ENCODE measurements at regions not wholly inside any gene's neighbourhood (a gene's known extent, or its start where the extent isn't known, plus 50 kb on each side); places are given as distances from the start of the nearest gene placed in this dataset.

DNA sequence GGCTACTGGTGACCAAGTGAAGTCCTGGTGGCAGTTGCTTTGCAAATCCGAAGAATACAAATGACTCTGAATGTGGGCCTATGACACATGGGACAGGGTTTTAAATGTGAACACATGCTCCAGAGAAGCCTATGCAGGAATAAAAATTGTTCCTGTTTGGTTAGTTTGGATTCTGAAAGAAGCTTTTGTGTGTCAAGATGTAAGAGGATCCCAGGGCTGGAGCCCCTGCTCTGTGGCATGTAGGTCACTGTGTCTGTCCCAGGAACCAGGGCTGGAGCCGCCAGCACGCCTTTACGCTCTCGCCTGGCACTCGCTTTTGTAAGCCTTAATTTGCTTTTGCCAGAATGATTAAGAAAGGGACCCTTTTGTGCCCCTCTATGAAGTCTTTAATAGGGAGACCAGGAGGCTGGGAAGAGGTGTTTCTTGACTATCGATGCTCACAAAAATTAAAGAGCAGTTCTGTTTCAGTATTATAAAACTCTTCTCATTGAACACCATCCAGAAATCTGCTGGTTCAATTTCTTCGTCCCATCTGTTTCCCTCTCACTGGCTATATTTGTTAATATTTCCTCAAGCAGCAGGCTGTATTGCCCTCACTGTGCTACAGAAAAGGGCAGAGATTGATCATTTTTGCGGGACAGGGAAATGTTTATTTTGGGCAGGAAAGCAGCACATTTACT is 532.7 kb upstream of the POU3F3 start:
- Histone ChIP-seq H3K4me3 (no peak overlapping the region), H3K27me3 (ENCODE audit: insufficient read depth in 3 of 3, low read length in 2 of 3) (peaks cover 0 to 7% (median 1%) of the 10 kb centered on the region in 3 donors), H3K27ac (no peak overlapping the region), H3K4me1 (no peaks in the 10 kb centered on the region), H3K36me3 (ENCODE audit: insufficient read depth in 1 of 2, low read depth in 1 of 2) (no peaks in the 10 kb centered on the region), H3K9me3 (no peaks in the 10 kb centered on the region)
- TF ChIP-seq, protein P1, sequence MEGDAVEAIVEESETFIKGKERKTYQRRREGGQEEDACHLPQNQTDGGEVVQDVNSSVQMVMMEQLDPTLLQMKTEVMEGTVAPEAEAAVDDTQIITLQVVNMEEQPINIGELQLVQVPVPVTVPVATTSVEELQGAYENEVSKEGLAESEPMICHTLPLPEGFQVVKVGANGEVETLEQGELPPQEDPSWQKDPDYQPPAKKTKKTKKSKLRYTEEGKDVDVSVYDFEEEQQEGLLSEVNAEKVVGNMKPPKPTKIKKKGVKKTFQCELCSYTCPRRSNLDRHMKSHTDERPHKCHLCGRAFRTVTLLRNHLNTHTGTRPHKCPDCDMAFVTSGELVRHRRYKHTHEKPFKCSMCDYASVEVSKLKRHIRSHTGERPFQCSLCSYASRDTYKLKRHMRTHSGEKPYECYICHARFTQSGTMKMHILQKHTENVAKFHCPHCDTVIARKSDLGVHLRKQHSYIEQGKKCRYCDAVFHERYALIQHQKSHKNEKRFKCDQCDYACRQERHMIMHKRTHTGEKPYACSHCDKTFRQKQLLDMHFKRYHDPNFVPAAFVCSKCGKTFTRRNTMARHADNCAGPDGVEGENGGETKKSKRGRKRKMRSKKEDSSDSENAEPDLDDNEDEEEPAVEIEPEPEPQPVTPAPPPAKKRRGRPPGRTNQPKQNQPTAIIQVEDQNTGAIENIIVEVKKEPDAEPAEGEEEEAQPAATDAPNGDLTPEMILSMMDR (IDR thresholded peaks at IDR 0.05): no peak
- intact Hi-C loops (cut with DNase I): no loop called here
- no peak for ATAC-seq
- WGBS, 3 donors: 43 to 50% (median 43%) methylated on average over 9 of the region's 9 CpGs
- DNase-seq: no peak

DNA sequence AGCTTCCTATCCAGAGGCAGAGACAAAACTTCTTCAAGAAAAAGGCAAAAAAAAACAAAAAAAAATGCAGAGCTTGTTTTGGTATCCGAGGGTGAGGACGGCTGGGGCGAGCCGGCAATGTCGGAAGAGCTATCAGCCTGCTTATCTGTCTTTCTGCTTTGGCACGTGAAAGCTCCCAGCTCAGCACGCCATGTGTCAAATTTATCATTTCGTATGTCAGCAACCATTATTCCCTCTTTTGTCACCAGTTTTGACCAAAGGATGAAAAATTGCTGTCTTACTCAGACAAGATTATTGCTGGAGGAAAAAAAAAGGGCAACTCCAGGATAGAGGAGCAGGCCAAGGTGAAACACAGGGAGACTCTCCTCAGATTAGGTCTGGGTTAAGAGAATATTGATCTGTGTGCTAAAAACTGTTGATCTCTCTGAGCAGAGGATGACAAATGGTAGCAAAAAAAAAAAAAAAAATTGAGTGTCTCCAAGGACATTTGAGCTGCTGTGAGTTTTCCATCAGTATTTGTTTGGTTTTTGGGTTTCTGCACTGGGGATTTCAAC is 532.0 kb upstream of the POU3F3 start:
- Histone ChIP-seq H3K4me3 (no peak overlapping the region), H3K4me1 (no peaks in the 10 kb centered on the region), H3K9me3 (no peaks in the 10 kb centered on the region), H3K36me3 (ENCODE audit: insufficient read depth in 1 of 2, low read depth in 1 of 2) (no peaks in the 10 kb centered on the region), H3K27ac (no peak overlapping the region), H3K27me3 (ENCODE audit: insufficient read depth in 3 of 3, low read length in 2 of 3) (peaks cover 0 to 7% (median 2%) of the 10 kb centered on the region in 3 donors)
- DNase-seq (no peak), ATAC-seq (no peak)
- WGBS, 3 donors: 30 to 38% (median 34%) methylated on average over 8 of the region's 8 CpGs
- intact Hi-C loops (cut with DNase I): no loop called here
- TF ChIP-seq, protein P1 (IDR thresholded peaks at IDR 0.05): no peak

DNA sequence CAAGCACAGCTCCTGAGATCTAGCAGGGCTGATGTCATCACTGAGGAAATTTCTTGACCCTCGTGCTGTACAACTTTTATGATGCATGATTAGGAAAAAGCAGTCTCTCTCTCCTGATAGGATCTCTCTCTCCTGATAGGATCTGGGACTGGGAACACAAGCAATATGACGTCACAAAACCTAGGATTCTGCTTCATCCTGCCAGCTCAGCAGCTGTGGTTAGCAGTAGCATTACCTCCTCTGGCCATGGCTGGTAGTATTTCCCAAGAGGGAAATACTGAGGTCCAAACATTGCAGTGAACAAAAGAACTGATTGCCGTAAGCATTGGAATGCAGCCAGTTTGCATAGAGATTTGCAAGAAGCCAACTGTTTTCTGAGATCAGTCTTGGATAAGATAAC is 521.2 kb upstream of the POU3F3 start:
- no peaks in the 10 kb centered on the region for H3K36me3 ChIP-seq (ENCODE audit: insufficient read depth in 1 of 2, low read depth in 1 of 2)
- no peaks in the 10 kb centered on the region for H3K4me1 ChIP-seq
- ATAC-seq: no peak
- no peak for DNase-seq
- H3K9me3 ChIP-seq: no peaks in the 10 kb centered on the region
- 4 to 6% (median 5%) methylated on average over 3 of the region's 3 CpGs for WGBS, 3 donors
- H3K27me3 ChIP-seq (ENCODE audit: insufficient read depth in 3 of 3, low read length in 2 of 3): no peaks in the 10 kb centered on the region
- H3K4me3 ChIP-seq: no peak overlapping the region
- no peak overlapping the region for H3K27ac ChIP-seq
- intact Hi-C loops (cut with DNase I): no loop called here
- TF ChIP-seq, protein P1 (IDR thresholded peaks at IDR 0.05): no peak

DNA sequence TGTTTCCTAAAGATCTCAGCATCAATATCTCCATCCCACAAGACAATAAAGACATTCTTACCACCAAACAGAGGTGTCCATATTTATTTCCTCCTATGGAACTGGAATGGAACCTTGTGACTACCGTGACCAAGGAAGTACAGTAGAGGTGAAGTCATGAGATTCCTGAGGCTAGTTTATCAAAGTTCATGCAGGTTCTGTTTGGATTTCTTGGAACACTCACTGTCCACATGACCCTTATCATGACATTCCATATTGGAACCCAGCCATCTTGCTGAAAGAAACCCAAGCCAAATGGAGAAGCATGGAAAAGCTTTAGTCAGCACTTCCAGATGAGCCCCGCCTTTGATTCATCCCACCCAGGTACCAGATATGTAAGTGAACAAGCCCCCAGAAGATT is 516.0 kb upstream of the POU3F3 start:
- Histone ChIP-seq H3K36me3 (ENCODE audit: insufficient read depth in 1 of 2, low read depth in 1 of 2) (no peaks in the 10 kb centered on the region), H3K4me1 (no peaks in the 10 kb centered on the region), H3K27ac (no peak overlapping the region), H3K27me3 (ENCODE audit: insufficient read depth in 3 of 3, low read length in 2 of 3) (no peaks in the 10 kb centered on the region), H3K4me3 (no peak overlapping the region), H3K9me3 (no peaks in the 10 kb centered on the region)
- TF ChIP-seq, protein P1 (IDR thresholded peaks at IDR 0.05): no peak
- ATAC-seq: no peak
- intact Hi-C loops (cut with DNase I): no loop called here
- WGBS, 3 donors: 28 to 45% (median 44%) methylated on average over 2 of the region's 2 CpGs
- no peak for DNase-seq

DNA sequence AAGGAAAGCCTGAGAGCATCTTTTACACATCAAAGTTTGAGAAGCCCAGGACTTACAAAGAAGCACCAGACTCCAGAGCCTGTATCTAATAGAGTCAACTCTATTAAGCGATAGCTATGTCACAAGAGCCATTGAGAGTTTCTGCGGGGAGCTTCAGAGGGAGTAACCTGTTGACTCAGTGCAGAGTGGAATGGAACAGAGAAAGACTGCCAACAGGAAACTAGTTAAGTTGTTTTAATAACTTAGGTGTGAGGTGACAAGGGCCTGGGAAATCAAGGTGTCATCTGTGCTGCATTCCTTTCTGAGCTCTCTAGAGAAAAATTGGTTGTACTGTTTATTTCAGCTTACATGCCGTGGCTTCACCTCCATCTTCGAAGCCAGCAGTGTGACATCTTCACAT is 513.8 kb upstream of the POU3F3 start:
- Histone ChIP-seq H3K9me3 (no peaks in the 10 kb centered on the region), H3K36me3 (ENCODE audit: insufficient read depth in 1 of 2, low read depth in 1 of 2) (no peaks in the 10 kb centered on the region), H3K4me1 (no peaks in the 10 kb centered on the region), H3K27me3 (ENCODE audit: insufficient read depth in 3 of 3, low read length in 2 of 3) (no peaks in the 10 kb centered on the region), H3K4me3 (no peak overlapping the region), H3K27ac (no peak overlapping the region)
- DNase-seq (no peak), ATAC-seq (no peak)
- TF ChIP-seq, protein P1 (IDR thresholded peaks at IDR 0.05): no peak
- intact Hi-C loops (cut with DNase I): no loop called here
- 91 to 92% (median 91%) methylated on average over 4 of the region's 4 CpGs for WGBS, 3 donors

All from psoas muscle (tissue), 7 donors.